Activated CD4-positive, alpha-beta T cell treated with anti-CD3 and anti-CD28 coated beads, Interleukin-10, Interleukin-2, amounts not matched to agents 100 ng/mL and 50 ng/mL, durations not matched to agents 16 hours and 8 hours (primary cell): ENCODE measurements at regions not wholly inside any gene's neighbourhood (a gene's known extent, or its start where the extent isn't known, plus 50 kb on each side); places are given as distances from the start of the nearest gene placed in this dataset.

ENCODE experiments used
- DNase-seq: peaks from one replicate; pipeline ENCODE4 v3.0.0-alpha.2; 2020

DNA sequence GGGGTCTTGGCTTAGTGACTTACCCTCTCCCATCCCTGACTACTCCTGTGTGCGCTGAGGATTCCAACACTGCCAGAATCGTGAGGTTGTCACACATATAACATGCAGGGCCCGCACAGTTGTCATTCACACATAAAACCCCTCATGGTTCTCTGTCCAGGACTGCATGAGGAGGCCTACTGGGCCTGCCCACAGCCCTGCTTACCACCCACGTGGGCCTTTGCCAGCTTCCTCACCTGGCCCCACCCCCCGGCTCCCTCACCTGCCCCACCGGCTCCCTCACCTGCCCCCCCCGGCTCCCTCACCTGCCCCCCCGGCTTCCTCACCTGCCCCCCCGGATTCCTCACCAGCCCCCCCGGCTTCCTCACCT lies 197.2 kb downstream of the TEX29 start:
- DNase-seq: no peak

GRCh38 chr13:111518161-111518792 lies 197.8 kb downstream of the TEX29 start:
- DNase-seq: no peak

- DNase-seq: no peak
These were observed 198.6 kb downstream of the TEX29 start for GRCh38 chr13:111519041-111519440.

- DNase-seq: no peak
These were observed 199.2 kb downstream of the TEX29 start for GRCh38 chr13:111519490-111520170.

DNA sequence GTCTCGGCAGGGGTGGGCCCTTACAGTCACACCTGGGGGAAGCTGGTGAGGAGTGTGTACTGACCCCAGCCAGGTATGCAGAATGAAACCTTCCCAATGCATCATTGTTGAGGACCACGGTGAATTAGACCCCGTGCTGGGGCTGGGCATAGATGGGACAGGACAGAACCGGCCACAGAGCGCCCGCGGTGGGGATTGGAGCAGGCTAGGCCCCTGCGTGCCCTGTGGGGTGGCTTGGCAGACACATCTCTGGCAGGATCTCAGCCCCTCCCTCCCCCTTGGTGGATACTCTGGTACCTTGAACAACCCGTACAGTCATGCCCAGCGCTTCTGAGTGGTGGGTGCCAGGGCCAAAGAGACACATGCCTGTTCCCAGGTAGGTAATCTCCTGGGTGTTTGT lies 200.6 kb downstream of the TEX29 start:
- DNase-seq: no peak

- no peak for DNase-seq
These were observed 201.3 kb downstream of the TEX29 start for GRCh38 chr13:111521691-111522229.

- no peak for DNase-seq
These were observed 205.1 kb downstream of the TEX29 start for GRCh38 chr13:111525320-111526118.

DNA sequence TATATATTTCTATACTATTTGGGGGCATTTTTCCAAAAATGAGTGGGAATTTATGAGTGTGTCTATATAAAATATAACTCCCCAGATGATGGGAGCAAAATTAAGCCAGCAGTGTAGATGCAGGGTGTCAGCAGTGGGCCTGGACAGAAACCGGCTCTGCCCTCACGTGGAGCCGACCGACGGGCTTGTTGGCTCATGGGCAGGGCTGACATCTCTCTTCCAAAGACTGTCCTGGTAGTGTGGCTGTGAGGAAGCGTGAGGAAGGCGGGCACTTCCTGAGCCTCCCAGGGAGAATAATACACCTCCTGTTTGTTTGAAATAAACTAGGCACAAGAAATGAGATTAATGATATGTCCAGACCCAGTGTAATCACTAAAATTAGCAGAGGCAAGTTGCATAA lies 206.5 kb downstream of the TEX29 start:
- DNase-seq: no peak

DNA sequence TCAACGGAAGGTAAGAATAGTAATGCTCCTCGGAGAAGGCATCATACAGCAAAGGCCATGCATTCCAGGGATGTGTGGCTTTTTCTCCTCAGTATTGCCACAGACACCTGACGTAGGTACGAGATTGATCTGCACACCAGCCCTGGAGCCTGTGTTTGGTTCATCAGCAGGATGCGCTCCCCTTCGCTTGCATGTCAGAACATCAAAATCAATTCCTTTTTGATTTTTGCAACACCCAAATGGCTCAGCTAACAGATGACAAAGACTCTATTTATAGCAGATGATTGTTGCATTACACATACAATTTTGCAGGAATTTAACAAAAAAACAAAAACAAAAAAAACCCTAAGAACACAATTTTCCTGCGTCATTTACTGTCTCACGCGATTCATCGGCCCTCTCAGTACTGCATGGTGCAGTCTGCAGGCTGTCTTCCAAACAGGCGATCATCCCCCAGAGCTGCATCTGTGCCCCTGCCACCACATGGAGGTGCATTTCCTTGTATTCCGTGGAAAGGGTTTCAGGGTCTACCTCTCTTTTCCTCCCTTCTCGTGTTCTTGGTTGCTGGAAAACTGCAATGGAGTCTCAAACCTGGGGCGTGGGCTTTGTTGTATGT lies 207.3 kb downstream of the TEX29 start:
- DNase-seq: no peak

DNA sequence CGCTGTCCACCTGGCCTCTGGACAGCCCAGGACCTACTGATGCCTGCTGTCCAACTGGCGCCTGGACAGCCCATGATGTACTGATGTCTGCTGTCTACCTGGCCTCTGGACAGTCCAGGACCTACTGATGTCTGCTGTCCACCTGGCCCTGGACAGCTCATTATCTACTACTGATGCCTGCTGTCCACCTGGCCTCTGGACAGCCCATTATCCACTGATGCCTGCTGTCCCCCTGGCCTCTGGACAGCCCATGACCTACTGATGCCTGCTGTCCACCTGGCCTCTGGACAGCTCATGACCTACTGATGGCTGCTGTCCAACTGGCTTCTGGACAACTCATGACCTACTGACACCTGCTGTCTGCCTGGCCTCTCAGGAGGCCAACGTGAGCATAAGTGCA lies 208.1 kb downstream of the TEX29 start:
- no peak for DNase-seq

- no peak for DNase-seq
These were observed 209.9 kb downstream of the TEX29 start for GRCh38 chr13:111530137-111530870.

GRCh38 chr13:111531505-111531904 lies 211.1 kb downstream of the TEX29 start:
- no peak for DNase-seq

DNA sequence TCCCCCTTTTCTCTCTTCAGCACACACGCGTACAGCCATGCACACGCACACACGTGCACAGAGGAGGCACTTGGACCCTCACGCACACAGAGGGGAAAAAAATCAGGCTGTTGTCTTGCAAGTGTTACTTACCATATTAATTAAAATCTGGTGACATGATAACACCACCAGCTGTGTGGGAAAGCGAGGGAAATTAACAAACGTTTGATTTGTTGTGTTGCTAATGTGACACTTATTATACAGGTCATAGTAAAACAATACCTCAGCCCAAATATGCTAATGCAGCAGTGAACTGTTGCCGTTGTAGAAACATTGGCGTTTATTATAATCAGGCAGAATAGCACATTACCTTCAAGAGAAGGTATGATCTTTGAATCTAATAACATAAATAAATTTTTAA lies 211.7 kb downstream of the TEX29 start:
- no peak for DNase-seq

DNA sequence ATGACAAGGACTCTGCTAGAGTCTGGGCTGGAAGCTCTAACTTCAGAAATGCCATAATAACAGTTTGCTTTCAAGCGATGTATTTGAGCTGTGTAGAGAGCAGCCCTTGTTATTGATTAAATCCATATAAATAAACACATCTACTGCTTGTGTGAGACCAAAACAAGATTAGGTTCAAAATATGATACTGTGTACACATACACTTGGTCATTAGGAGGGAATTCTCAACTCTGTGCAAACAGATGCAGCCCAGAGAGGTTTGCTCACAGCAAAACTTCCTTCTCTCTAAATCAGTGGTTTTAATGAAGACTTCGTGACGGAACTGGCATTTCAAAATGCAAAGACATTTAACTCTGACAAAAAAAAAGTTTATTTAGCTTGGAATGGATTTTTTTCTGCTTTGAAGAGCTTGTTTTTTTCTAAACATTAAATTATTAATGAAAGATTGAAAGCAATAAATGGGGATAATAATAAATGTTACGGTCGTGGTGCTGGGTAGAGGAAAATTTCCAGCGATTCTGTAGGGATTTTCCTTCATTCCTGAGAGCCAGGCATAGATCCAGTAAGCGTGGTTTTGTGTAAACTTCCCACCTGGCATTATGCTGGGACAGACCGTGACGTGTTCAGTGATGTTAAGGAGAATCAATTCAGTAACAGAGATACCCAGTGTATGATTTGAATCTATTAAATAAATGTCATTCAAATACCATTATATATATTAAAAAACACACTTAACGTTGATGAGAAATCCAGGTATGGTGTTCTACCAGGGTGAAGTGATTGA lies 213.7 kb downstream of the TEX29 start:
- no peak for DNase-seq

DNA sequence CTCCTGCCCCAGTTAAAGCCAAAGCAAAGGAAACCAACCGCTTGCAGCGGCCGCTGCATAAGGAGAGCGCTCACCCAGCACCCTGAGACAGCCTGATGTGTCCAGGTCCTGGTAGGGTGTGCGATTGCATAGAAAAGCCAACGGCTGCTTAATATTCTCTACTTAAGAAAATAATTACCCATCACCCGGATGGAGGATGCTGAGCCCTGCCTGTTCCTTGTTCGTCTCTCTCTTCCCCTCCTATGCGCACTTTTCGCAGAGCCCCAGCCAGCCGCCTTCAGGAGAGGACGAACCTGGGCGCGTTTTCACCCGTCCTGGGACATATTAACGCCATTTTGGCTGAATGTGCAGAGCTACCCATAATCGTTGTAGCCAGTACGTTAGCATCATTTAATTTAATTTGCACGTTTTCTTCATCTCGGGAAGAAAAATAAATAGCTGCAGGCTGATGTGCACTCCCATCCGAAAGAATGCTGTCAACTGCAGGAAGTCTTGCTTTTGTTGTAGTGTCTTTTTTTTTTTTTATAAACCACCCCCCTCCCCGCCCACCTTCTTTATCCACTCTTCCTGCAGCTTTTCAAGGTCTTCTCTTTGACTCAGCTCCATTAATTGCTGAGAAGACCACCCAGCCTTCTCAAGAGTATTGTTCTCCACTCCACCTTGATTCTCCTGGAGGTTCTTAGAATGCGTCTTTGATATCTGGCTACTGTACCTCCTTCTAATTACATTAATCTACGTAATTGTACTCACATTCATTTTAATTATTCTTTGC lies 214.5 kb downstream of the TEX29 start:
- no peak for DNase-seq

GRCh38 chr13:111535523-111535811 lies 215.0 kb downstream of the TEX29 start:
- no peak for DNase-seq

DNA sequence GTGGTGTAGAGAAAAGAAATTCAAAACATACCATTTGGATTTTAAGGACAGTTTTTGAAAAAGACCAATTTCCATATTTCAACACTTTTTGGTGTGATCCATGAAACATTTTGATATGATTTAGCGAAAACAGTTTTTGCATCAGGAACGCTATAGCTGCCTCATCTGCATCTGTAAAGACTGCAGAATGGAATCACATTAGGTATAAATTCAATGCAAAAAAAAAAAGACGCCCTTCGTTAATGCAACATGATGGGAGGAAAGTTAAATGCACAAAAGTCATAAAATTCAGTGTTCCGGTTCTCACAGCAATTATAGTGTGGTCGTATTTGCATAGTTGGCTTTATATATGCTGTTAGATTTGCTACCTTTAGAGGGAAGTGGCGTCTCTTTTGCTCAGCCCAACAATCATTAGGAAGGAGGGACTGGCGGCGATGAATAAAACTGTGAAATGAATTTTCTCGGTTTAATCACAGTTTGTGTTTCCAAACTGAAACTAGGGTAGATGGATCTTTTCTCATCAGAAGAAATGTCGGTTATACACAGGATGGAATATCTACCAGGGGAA lies 215.7 kb downstream of the TEX29 start:
- DNase-seq: no peak

GRCh38 chr13:111537115-111537728 lies 216.8 kb downstream of the TEX29 start:
- DNase-seq: no peak

- DNase-seq: no peak
These were observed 217.5 kb downstream of the TEX29 start for GRCh38 chr13:111537843-111538499.

GRCh38 chr13:111539252-111539651 lies 218.8 kb downstream of the TEX29 start:
- no peak for DNase-seq
